DND-41 (cell line): ENCODE measurements at regions not wholly inside any gene's neighbourhood (a gene's known extent, or its start where the extent isn't known, plus 50 kb on each side); places are given as distances from the start of the nearest gene placed in this dataset.

Experiments used
- CTCF ChIP-seq: IDR thresholded peaks from 2 replicates; pipeline ENCODE4 v1.5.1; 2012; ENCODE audit warnings: borderline replicate concordance, low read length, moderate library complexity, mild to moderate bottlenecking; ENCODE audit not compliant: poor library complexity, severe bottlenecking; ENCODE audit errors: extremely low read depth
- EZH2 ChIP-seq: IDR thresholded peaks from 3 replicates; pipeline ENCODE4 v1.6.1; 2012; ENCODE audit warnings: borderline replicate concordance, low read depth, mild to moderate bottlenecking, moderate library complexity, low read length, inconsistent platforms; ENCODE audit not compliant: severe bottlenecking

DNA sequence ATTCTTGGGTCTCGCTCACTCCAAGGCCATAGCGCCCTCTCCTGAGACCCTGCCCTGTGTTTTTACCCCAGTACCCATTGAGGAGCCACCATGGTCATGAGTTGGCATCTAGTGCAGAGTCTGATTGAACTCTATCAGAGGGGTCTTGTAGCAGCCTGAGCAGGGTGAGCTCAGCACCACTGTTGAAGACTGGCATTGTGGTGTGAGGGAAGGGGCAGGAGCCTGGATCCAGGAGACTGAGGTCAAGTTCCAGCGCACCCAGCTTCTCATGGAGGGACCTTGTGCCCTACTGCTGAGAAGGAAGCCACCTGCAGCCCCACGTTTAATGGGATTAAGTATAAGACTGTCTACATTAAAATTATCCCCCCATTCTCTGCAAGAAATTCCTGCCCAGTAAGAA is 65.8 kb upstream of the LARS2 start:
- no peak for TF ChIP-seq CTCF
- no peak for TF ChIP-seq EZH2
